Natural killer cell (primary cell): ENCODE measurements at regions not wholly inside any gene's neighbourhood (a gene's known extent, or its start where the extent isn't known, plus 50 kb on each side); places are given as distances from the start of the nearest gene placed in this dataset.
"Not testable (repeated sequence)": the region's sequence is repeated elsewhere in the genome, so short reads cannot be mapped to it uniquely, and the experiment has no call there.

Source experiments
- ATAC-seq, 3 donors: fragments of 150-1000 bp in 2 of 3; fragments of 200-7000 bp in 1 of 3; cut with Tn5 transposase; 1 replicate in 1 of 3; 2 replicates in 2 of 3; pipeline ENCODE4 v1.10.0; 2021; ENCODE audit warnings: mild to moderate bottlenecking in 2 of 3, moderate library complexity in 2 of 3
- DNase-seq, 2 donors: peaks; one replicate each; pipeline versions ENCODE4 v3.0.0 to v3.0.0-alpha.2; 2013 to 2021; ENCODE audit warnings: mixed read lengths in 1 of 2
- H3K27ac ChIP-seq: one replicate; pipeline ENCODE4 v1.5.1; 2013; ENCODE audit warnings: mild to moderate bottlenecking, low read length
- H3K27me3 ChIP-seq: one replicate; pipeline ENCODE4 v1.6.1; 2013; ENCODE audit warnings: low read length; ENCODE audit not compliant: control insufficient read depth, insufficient read depth
- H3K36me3 ChIP-seq: one replicate; pipeline ENCODE4 v1.6.1; 2013; ENCODE audit warnings: low read length; ENCODE audit not compliant: control insufficient read depth, insufficient read depth
- H3K4me1 ChIP-seq: one replicate; pipeline ENCODE4 v1.6.1; 2013; ENCODE audit warnings: low read length; ENCODE audit not compliant: control insufficient read depth, insufficient read depth
- H3K4me3 ChIP-seq: one replicate; pipeline ENCODE4 v1.5.1; 2013; ENCODE audit warnings: low read length
- H3K9me3 ChIP-seq: one replicate; pipeline ENCODE4 v1.6.1; 2013; ENCODE audit warnings: low read length; ENCODE audit not compliant: control insufficient read depth, insufficient read depth
- H3K27ac Mint-ChIP-seq, 2 donors: one replicate each; pipeline ENCODE4 v1.8.0; 2022; ENCODE audit warnings: mild to moderate bottlenecking in 2 of 2, mixed read lengths in 2 of 2, moderate library complexity in 1 of 2
- H3K27me3 Mint-ChIP-seq, 2 donors: one replicate each; pipeline ENCODE4 v1.8.0; 2022; ENCODE audit warnings: low read depth in 2 of 2, mixed read lengths in 2 of 2
- H3K36me3 Mint-ChIP-seq: one replicate; pipeline ENCODE4 v1.8.0; 2022; ENCODE audit warnings: mixed read lengths
- H3K4me1 Mint-ChIP-seq, 2 donors: one replicate each; pipeline ENCODE4 v1.8.0; 2022; ENCODE audit warnings: mixed read lengths in 2 of 2
- H3K4me3 Mint-ChIP-seq: one replicate; pipeline ENCODE4 v1.8.0; 2022; ENCODE audit warnings: mild to moderate bottlenecking, moderate library complexity, mixed read lengths
- H3K9me3 Mint-ChIP-seq, 2 donors: one replicate each; pipeline ENCODE4 v1.8.0; 2022; ENCODE audit warnings: mixed read lengths in 2 of 2
- WGBS: methylation state at CpG from one replicate; pipeline ENCODE4 v1.1.7; 2013; ENCODE audit warnings: missing lambda C conversion rate; ENCODE audit not compliant: insufficient coverage; 5-methylcytosine and 5-hydroxymethylcytosine counted together
- intact Hi-C: fragments of 100-400 bp; cut with micrococcal nuclease; formaldehyde crosslinking; loops from one replicate; pipeline ENCODE4 v1.14.2; 2022
- TF ChIP-seq, protein P1 (sequence below): fragments of 200-600 bp; IDR thresholded peaks from one replicate; pipeline ENCODE4 v1.8.0; 2022; ENCODE audit warnings: antibody characterized with exemption

DNA sequence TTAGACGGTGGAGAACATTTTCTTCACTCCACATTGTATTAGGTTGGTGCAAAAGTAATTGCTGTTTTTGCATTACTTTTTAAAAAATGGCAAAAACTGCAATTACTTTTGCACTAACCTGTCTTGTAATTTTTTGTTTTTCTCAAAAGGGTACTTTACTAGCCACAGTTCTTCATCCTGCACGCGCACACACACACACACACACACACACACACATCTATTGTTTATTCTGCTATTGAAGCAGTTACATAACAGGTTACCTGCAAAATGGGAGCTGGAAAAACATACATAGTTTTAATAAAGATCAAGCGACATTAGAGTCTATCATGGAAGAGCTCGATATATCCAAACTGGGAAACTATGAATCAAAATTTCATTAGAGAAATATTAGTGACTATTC, 235.2 kb downstream of the SIM1 start:
- Mint-ChIP-seq H3K27me3 (no peaks in the 10 kb centered on the region), H3K4me3 (peak overlapping the region; percentile 64), H3K27ac (no peak overlapping the region), H3K36me3 (no peaks in the 10 kb centered on the region), H3K4me1 (peaks cover 0 to 4% of the 10 kb centered on the region in 2 donors), H3K9me3 (no peaks in the 10 kb centered on the region)
- no peaks in the 10 kb centered on the region for H3K4me1 ChIP-seq
- TF ChIP-seq, protein P1, sequence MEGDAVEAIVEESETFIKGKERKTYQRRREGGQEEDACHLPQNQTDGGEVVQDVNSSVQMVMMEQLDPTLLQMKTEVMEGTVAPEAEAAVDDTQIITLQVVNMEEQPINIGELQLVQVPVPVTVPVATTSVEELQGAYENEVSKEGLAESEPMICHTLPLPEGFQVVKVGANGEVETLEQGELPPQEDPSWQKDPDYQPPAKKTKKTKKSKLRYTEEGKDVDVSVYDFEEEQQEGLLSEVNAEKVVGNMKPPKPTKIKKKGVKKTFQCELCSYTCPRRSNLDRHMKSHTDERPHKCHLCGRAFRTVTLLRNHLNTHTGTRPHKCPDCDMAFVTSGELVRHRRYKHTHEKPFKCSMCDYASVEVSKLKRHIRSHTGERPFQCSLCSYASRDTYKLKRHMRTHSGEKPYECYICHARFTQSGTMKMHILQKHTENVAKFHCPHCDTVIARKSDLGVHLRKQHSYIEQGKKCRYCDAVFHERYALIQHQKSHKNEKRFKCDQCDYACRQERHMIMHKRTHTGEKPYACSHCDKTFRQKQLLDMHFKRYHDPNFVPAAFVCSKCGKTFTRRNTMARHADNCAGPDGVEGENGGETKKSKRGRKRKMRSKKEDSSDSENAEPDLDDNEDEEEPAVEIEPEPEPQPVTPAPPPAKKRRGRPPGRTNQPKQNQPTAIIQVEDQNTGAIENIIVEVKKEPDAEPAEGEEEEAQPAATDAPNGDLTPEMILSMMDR, result no peak
- no peak overlapping the region for H3K4me3 ChIP-seq
- 96% methylated on average over 3 of the region's 5 CpGs for WGBS
- no peaks in the 10 kb centered on the region for H3K36me3 ChIP-seq
- ATAC-seq, result no peak
- no peaks in the 10 kb centered on the region for H3K9me3 ChIP-seq
- no peaks in the 10 kb centered on the region for H3K27me3 ChIP-seq
- intact Hi-C loops, result no loop called here
- no peak overlapping the region for H3K27ac ChIP-seq
- DNase-seq, result no peak

DNA sequence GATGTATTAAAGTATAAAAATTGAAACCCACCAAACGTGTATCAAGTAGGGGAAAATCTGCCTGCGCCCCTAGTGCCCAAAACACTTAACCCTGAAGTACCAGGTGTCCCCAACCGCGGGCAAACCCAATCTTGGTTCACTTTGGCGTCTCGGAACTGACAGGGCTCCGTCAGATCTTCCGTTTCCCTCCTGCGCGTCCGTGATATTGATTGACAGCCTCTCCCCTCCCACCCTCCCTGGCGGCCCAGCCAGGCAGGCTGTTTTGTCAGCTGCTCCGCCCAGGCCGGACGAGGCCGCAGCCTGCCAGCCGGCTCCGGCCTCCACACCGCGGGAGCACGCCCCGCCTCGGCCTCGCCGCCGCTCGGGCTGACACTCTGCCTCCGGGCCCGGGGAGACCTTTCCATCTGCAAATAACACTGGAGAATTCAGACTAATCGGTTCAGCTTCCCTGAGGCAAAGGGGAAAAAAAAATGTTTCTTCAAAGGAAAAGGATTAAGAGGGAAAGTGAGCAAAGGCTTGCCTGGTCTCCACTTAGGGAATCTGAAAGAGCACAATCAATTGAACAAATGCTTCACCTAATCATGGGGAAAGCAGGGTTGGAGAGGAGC, 234.9 kb upstream of the MCHR2 start:
- peak; percentile 15 to 51 for DNase-seq
- Mint-ChIP-seq H3K36me3 (no peaks in the 10 kb centered on the region), H3K27me3 (no peaks in the 10 kb centered on the region), H3K4me1 (peaks cover 0 to 4% of the 10 kb centered on the region in 2 donors), H3K27ac (peak overlapping the region in 1 of 2 donors; percentile 35), H3K9me3 (no peaks in the 10 kb centered on the region), H3K4me3 (peak overlapping the region; percentile 68)
- no peaks in the 10 kb centered on the region for H3K27me3 ChIP-seq
- H3K9me3 ChIP-seq, result no peaks in the 10 kb centered on the region
- 1% methylated on average over 30 of the region's 30 CpGs for WGBS
- H3K27ac ChIP-seq, result peak overlapping the region; percentile 25
- peak overlapping the region; percentile 33 for H3K4me3 ChIP-seq
- no peaks in the 10 kb centered on the region for H3K4me1 ChIP-seq
- peak; percentile 58 to 76 (median 67) for ATAC-seq
- H3K36me3 ChIP-seq, result no peaks in the 10 kb centered on the region
- intact Hi-C loops, result no loop called here
- TF ChIP-seq, protein P1, result no peak

DNA sequence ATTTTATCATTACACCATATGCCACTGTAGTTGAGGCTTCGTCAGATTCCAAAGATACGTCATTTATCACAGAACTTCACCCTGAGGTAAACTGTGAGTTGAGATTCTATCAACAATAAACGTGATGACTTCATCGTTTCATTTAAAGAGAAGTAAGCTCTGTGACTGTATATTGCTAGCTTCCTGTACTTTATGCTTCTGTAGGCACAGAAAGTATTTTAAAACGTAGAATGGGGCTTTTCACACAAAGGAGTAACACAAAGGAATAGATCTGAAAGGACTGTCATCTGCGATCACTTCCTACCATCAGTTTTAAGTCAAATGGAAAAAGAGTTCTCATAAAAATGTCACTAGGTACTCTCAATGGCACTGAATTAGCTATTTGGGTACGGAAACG, 234.4 kb upstream of the MCHR2 start:
- H3K27me3 Mint-ChIP-seq, result no peaks in the 10 kb centered on the region
- H3K36me3 Mint-ChIP-seq, result no peaks in the 10 kb centered on the region
- no peaks in the 10 kb centered on the region for H3K9me3 Mint-ChIP-seq
- H3K9me3 ChIP-seq, result no peaks in the 10 kb centered on the region
- DNase-seq, result no peak
- no peaks in the 10 kb centered on the region for H3K36me3 ChIP-seq
- peak overlapping the region in 1 of 2 donors; percentile 35 for H3K27ac Mint-ChIP-seq
- H3K27ac ChIP-seq, result peak overlapping the region; percentile 25
- TF ChIP-seq, protein P1, result no peak
- WGBS, result 35% methylated on average over 7 of the region's 8 CpGs
- H3K4me1 ChIP-seq, result no peaks in the 10 kb centered on the region
- intact Hi-C loops, result no loop called here
- peak in 1 of 3 donors; percentile 18 for ATAC-seq
- peak overlapping the region; percentile 68 for H3K4me3 Mint-ChIP-seq
- H3K27me3 ChIP-seq, result no peaks in the 10 kb centered on the region
- H3K4me1 Mint-ChIP-seq, result peaks cover 0 to 4% of the 10 kb centered on the region in 2 donors
- peak overlapping the region; percentile 33 for H3K4me3 ChIP-seq

DNA sequence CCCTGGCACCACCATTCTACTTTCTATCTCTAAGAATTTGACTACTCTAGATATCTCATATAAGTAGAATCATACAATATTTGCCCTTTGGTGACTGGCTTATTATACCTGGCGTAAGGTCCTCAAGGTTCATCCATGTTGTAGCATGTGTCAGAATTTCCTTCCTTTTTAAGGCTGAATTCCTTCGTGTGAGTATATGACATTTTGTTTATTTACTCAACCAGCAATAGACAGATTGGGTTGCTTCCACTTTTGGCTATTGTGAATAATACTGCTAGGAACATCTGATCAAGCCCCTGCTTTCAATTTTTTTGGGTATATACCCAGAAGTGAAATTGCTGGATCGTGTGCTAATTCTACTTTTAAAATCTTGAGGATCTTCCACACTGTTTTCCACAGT, 232.8 kb upstream of the MCHR2 start:
- ATAC-seq, result no peak
- peaks cover 0 to 6% of the 10 kb centered on the region in 2 donors for H3K9me3 Mint-ChIP-seq
- no peaks in the 10 kb centered on the region for H3K9me3 ChIP-seq
- 93% methylated on average over 1 of the region's 3 CpGs for WGBS
- no peak overlapping the region for H3K4me3 ChIP-seq
- no peaks in the 10 kb centered on the region for H3K36me3 ChIP-seq
- H3K27ac ChIP-seq, result no peak overlapping the region
- H3K36me3 Mint-ChIP-seq, result no peaks in the 10 kb centered on the region
- no peak for DNase-seq
- H3K27ac Mint-ChIP-seq, result no peak overlapping the region
- H3K27me3 ChIP-seq, result no peaks in the 10 kb centered on the region
- H3K27me3 Mint-ChIP-seq, result peaks cover 0 to 3% of the 10 kb centered on the region in 2 donors
- TF ChIP-seq, protein P1, result no peak
- H3K4me1 ChIP-seq, result no peaks in the 10 kb centered on the region
- peaks cover 0 to 4% of the 10 kb centered on the region in 2 donors for H3K4me1 Mint-ChIP-seq
- H3K4me3 Mint-ChIP-seq, result no peak overlapping the region
- intact Hi-C loops, result no loop called here

DNA sequence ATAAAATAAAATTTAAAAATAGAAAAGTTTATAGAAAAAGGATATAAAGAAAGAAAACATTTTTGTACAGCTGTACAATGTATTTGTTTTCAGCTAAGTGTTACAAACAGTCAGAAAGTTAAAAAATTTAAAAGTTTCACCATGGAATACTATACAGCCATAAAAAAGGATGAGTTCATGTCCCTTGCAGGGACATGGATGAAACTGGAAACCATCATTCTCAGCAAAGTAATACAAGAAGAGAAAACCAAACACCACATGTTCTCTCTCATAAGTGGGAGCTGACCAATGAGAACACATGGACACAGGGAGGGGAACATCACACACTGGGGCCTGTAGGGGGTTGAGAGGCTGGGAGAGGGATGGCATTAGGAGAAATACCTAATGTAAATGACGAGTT, 229.9 kb upstream of the MCHR2 start:
- H3K9me3 Mint-ChIP-seq, H3K4me3 ChIP-seq, intact Hi-C loops, H3K27me3 Mint-ChIP-seq, DNase-seq, H3K27me3 ChIP-seq, H3K4me3 Mint-ChIP-seq, H3K36me3 Mint-ChIP-seq, H3K36me3 ChIP-seq, H3K4me1 ChIP-seq, ATAC-seq, H3K9me3 ChIP-seq, H3K27ac Mint-ChIP-seq, H3K4me1 Mint-ChIP-seq, H3K27ac ChIP-seq: not testable (repeated sequence)
- WGBS, result no CpG with 5 or more reads among the region's 1 CpG
